Thyroid gland (tissue), 4 donors: ENCODE measurements at regions not wholly inside any gene's neighbourhood (a gene's known extent, or its start where the extent isn't known, plus 50 kb on each side); places are given as distances from the start of the nearest gene placed in this dataset.

Source experiments
- POLR2A ChIP-seq, 2 donors: fragments of 450-650 bp; IDR thresholded peaks; one replicate each; pipeline ENCODE4 v1.6.1; 2017; ENCODE audit warnings: antibody characterized with exemption in 2 of 2, mild to moderate bottlenecking in 2 of 2, moderate library complexity in 1 of 2
- TF ChIP-seq, protein P1 (sequence below), 6 experiments: fragments of 200-600 bp in 3 of 6; fragments of 450-650 bp in 3 of 6; sonication (generic) in 3 of 6; IDR thresholded peaks; one replicate each; pipeline ENCODE4 v1.5.1; 2016 to 2019; ENCODE audit warnings: antibody characterized with exemption in 6 of 6, mild to moderate bottlenecking in 2 of 6, inconsistent platforms in 1 of 6, moderate library complexity in 1 of 6

DNA sequence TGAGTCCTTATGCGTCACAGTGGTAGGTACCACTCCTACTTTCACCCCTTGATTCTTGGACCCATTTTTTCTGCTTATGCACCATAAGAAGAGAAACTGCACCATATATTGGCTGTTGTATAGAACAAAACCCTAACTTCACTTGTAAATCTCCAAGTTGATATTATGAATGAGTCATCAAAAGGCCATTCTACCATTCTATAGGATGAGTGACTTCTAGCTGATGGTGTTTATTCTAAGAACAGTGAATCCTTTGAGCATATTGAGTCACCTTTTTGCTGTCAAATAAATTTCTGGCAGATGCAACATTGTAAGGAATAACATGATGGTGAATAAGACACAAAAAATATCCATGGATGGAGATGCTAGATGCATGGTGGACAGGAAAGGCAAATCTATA is 57.7 kb downstream of the POLR1D start:
- TF ChIP-seq, protein P1, sequence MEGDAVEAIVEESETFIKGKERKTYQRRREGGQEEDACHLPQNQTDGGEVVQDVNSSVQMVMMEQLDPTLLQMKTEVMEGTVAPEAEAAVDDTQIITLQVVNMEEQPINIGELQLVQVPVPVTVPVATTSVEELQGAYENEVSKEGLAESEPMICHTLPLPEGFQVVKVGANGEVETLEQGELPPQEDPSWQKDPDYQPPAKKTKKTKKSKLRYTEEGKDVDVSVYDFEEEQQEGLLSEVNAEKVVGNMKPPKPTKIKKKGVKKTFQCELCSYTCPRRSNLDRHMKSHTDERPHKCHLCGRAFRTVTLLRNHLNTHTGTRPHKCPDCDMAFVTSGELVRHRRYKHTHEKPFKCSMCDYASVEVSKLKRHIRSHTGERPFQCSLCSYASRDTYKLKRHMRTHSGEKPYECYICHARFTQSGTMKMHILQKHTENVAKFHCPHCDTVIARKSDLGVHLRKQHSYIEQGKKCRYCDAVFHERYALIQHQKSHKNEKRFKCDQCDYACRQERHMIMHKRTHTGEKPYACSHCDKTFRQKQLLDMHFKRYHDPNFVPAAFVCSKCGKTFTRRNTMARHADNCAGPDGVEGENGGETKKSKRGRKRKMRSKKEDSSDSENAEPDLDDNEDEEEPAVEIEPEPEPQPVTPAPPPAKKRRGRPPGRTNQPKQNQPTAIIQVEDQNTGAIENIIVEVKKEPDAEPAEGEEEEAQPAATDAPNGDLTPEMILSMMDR (IDR thresholded peaks at IDR 0.05) = no peak
- TF ChIP-seq POLR2A (IDR thresholded peaks at IDR 0.05) = no peak
